Activated CD8-positive, alpha-beta memory T cell treated with anti-CD3 and anti-CD28 coated beads for 24 hours (primary cell): ENCODE measurements at regions not wholly inside any gene's neighbourhood (a gene's known extent, or its start where the extent isn't known, plus 50 kb on each side); places are given as distances from the start of the nearest gene placed in this dataset.

Experiments used
- DNase-seq: peaks from one replicate; pipeline ENCODE4 v3.0.0-alpha.2; 2020

DNA sequence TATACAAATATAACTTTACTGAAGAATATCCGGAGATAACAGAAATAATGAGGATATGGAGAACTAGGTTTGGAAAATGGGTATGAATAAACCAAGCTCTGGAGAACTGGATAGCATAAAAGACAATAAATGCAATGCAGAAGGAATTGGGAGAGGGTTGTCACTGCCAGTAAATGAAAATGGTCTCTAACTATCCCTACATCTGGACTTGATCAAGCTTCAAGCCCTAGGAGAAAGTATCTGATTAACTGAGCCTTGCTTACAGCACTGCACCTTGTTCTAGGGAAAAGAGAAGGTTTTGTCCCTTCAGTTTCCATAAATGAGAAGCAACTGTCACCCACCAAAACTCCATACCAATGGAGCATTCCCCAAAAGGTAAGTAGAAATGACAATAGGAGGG, 514.6 kb upstream of the ZEB2 start:
- DNase-seq: no peak

DNA sequence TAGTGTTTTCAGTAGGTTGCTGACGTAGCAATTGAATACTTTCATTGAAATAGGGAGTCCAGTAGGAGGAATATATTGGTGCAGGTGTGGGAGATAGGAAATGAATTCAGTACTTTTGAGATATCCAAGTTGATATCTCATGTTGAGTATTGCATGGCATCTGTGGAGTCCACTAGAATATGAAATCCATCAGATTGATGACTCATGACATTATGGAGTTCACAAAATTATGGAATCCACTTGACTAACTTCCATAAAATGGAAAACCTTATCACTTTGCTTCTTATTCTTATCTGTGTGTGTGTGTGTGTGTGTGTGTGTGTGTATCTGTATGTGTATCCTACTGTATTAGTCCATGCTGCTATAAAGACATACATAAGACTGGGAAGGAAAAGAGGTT, 513.5 kb upstream of the ZEB2 start:
- DNase-seq: no peak

DNA sequence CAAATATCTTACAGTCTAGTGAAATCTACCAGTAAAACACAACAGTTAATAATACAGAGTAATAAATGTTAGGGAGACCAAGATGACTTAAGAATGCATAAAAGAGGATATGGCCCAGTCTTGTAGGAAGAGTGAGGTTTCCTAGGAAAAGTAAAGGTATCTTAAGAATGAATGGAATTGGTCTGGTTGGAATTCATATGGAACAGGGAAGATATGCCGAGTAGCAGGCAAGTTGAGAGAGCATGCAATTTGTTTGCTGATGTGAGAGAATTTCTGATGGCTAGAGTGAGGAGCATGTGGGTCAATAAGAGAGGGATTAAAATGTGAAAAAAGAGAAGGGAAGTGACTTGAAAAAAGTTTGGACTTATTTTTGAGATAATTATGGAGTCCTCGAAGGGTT, 512.9 kb upstream of the ZEB2 start:
- no peak for DNase-seq

DNA sequence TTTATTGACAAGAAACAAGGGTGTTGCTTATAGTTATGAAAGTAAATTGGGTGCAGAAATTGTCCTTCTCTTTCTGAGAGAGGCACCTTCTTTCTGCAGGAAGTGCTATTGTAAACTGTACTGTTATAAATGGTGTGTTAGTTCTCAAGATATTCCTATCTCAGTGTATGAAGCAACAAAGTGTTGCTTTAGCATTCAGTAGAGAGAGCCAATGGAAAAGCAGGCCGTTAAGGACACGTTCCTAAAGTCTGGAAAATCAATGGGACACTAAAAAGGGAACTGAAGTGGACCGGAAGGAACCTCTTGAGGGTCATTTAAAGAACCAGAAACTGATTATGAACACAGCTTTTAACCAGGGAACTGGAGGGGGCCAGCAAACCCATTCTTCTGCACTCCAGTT, 510.0 kb upstream of the ZEB2 start:
- no peak for DNase-seq

DNA sequence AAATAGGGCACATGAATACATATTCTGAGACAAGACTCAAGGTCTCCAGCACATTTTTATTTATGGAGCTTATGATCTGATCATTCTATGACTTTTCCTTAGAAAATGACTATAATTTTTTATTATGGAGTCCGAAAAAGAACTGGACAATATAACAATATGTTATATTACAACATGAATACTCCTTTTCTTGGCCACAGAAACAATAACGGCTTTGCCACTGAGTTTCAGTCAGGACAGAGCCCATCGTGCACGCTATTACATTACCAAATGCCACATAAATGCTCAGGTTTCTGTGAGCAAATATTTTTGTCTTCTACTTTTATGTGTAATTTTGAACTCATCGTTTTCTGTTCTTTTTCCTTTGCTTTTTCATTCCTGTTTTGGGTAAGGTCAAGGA, 509.2 kb upstream of the ZEB2 start:
- DNase-seq: no peak

DNA sequence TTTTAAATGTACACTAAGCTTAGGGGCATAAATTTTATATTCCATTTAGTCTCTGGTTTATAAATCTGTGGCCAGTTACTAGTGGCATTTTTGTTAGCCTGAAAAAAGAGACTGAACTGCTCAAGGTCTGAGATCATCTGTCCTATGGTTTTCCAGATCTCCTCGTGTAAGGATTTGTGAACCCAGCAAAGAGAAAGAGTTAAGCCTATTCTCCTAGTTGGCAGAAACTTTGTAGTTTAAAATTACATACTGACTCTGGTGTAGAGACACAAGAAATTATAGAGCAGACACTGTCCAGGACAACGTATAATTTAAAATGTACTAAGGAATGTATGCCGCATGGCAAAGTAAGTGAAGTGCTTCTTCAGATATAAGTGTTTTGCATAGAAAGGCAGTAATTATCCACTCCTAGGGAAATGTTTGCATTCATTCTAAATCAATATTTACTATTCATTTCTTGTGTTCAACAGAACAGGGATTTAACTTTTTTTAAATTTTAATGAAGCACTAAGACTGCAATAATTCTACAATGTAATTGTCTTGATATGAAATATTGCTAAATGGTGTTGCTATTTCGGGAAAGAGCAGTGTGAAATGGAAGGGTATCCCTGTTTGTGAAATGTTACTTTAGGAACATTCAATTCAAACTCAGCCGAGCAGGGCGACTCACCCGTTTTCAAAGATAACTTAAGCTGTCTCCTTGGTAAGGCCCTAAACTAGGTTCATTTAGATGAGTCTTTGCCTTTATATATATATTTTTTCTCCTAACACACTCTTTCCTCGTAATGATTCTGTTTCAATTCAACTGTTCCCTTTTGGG, 508.4 kb upstream of the ZEB2 start:
- DNase-seq: no peak

DNA sequence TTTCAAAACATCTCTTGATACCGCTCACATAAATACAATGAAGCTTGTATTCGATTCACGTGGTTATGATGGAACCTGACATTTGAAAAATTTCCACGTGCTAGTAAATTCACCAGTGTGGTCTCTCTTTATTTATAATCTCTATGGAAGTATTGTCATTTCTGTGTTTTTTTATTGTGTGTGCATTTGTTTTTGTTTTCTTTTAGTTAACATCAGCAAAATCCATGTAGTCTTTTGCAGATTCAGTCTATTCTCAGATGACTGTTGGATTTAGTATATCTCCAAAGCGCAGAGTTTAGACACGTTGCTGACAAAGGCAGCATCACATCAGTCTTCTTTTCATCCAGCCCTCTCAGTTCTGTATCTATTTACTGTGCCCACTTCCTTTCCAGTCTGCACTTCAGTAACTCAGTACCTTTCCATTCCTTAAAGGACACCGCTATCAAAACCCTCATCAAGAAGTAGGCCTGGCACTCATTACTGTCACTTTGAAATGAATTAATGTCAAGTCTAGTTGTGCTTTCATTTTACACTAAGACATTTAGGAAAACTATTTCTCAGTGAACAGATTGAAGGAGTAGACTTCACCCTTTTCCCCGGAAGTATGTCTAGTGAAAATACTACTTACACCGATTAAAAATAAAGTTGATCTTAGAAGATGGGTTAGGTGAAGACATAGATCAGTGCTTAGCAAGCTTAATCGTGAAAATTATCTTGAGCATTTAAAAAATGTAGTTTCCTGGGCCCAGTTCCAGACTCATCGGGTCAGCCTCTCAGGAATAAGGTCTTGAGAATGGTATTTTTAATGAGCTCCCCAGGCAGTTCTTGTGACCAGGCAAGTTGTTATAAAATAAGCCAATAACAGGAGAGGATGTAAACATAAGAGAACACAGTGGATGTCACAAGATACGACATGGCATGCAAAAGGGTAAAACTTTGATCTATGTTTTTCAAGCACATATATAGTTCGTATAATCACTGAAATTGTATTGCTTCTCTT, 506.8 kb upstream of the ZEB2 start:
- DNase-seq: no peak

DNA sequence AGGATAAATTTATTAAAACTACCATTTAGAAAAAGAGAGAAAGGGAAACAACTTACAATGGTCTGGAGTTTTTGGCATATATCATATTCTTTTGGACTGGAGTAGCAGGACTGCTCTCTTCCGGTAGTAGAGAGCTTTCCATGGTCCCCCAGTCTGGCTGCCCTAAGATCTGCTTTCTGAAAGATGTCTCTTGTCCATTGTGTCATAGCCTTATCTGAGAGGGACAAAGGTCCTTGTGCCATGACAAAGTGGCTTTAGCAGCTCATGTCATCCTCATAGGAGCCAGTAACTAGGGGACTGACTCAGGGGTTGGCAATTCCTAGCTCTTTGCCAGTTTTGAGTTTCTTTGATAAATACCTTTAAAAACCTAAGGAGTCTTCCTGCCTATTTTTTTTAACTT, 505.5 kb upstream of the ZEB2 start:
- no peak for DNase-seq

DNA sequence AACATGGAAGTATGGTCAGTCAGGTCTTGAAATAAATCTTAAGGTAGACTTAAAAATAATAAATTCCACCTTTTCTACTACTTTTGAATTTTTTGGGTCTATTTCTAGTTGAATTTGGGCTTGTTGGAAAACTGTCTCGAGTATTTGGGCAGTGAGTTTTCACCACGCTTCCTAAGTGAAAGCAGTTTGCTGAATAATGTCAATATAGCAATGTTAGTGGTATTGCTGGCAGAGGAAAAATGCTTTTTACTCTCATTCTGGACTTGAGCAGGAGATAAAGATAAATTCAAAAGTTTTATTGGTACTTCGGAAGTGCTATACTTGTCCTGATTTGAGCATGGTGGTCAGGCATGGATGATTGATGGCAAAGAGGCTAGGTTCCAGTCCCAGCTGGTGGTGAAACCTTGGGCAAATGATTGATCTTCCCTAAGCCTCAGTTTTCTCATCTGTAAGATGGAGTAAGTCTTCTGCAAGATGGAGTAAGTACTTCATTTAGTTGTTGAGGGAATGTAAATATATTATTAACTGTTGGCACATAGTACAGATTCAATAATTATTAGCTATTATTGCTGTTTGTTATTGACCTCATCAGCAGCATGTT, 503.5 kb upstream of the ZEB2 start:
- no peak for DNase-seq

DNA sequence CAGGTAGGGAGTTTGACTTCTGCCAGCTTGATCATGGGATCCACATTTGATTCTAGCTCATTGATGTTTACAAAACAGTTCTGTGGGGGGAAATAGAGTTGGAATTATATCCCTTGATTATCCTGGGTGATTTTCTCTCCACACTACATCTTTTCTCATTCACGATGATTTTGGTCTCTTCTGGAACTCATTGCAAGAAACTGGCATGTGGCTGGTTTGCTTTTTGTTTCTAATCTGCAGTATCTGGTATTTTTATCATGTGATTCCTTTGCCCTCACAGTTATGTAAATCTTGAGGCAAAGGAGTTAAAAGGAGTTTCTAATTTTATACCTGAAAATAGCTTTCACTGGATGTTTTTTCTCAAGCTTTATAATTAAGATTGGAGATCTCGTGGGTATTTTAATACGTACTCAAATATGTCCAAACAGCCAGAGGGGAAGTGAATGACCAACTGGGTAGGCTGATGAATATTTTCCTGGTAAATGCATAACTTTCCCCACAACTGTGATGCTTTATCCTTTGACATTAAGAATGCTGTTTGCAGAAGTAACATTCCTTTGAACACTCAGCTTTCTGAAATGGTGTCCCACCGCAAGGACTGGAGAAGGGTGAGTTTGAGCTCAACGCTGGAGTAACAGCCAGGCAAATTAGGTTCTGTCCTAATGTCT, 502.9 kb upstream of the ZEB2 start:
- no peak for DNase-seq

DNA sequence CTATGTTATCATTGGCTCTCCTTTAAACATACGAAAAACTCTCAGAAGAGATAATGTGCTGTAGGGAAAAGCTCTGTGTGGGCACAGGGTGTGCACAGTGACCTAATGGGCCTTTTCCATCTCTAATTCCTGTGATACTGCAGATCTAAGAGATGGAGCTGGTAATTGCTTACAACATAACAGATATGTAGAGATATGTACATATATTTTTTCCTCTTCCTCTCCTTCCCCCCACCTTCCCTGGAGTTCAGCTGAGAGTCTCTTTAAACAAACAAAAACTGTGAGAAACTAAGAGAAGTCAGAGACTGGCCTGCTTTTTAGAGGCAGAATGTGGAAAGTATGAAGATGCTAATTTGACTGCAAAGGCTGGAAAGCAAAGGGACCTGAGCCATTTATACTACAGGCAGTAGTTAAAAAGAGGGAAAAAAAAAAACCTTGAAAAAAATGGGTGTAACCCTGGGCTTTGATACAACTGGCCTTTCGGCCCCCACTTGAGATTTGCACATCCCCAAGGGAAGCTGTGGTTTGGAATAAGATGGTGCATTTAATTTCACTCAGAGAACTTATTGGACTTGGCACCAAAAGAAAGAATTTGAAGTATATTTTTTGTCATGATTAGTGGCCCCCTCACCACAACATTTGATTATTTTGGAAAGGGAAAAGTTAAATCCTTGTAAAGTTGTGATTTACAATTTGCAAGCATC, 502.2 kb upstream of the ZEB2 start:
- DNase-seq: no peak

DNA sequence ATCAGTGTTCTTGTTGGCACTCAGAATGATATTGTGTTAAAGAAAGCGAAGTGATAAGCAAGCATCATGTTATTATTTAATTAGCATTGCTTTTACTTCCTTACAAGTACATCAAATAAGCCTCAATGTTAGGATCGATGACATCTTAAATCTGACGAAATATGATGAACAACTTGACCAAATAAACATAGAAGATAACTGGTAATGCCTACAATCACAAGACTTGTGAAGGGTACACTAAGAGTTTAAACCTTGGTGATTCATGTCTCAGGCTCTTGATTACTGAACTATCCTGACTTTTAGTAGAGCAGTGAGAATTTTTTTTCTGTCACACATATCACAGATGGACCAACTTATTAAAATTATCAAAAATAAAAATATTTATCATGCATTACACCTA, 500.8 kb upstream of the ZEB2 start:
- no peak for DNase-seq

DNA sequence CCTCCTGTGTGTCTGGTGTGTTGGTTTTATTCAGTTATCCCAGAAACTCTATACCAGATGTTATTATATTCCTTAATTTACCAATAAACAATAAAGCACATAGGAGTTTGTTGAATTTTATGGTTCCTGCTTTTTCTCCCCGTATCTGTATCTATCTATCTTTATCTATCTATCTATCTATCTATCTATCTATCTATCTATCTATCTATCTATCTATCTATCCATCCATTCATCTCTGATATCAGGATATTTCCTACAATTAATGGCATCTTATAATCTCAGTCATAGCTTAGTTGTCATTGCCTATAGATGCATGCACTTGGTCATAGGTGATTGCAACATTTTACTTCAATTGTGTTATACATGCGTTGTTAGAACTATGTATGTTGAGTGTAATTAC, 500.2 kb upstream of the ZEB2 start:
- DNase-seq: no peak

DNA sequence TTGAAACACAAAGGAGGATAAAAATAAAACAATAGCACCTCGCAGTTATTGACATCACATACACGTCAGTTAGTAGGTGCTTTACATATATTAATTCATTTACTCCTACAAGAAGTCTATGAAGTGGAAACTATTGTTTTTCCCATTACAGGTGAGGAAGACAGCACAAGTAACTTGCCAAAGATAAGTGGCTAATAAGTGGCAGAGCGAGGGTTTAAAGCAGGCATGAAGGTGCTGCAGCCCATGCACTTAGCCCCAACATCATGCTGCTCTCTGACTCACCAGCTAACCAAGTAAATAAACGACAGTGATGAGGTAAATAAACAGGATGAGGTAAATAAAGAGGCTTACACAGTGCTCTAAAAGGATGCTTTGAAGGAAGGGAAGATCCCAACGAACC, 498.6 kb upstream of the ZEB2 start:
- no peak for DNase-seq

DNA sequence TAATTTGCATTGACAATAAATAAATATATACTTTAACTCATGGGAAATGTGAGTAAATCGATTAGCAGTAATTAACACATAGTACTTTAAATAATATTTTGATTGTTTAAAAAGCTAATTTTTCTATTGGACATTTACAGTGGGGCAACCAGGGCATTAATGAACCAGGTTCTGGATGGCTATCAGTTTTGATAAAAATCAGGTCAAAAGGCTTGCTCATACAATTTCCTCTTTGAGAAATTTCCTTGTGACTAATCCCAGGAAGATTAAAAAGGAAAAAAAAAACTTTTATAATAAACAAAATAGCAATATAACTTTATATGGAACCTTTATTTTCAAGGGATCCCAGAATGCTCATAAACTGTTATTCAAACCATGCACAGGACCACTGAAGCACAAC, 497.2 kb upstream of the ZEB2 start:
- no peak for DNase-seq

DNA sequence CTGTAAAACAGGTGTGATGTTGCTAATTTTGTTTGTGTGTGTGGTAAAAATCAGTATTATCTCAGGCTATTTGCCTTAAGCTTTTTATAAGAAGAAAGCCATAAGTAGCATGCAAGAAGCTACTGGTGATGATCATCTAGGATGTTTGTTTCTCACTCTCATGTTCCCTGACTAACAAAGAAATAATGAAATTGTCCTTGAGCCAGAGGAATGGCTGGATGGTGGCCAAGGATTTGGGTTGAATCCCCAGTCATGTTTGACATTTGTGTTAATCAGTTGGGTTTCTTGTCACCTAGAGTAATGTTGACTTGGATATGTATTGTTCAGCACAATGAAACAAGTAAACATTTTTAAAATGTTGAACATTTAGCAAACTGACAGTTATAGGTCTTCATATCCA, 496.8 kb upstream of the ZEB2 start:
- DNase-seq: no peak

DNA sequence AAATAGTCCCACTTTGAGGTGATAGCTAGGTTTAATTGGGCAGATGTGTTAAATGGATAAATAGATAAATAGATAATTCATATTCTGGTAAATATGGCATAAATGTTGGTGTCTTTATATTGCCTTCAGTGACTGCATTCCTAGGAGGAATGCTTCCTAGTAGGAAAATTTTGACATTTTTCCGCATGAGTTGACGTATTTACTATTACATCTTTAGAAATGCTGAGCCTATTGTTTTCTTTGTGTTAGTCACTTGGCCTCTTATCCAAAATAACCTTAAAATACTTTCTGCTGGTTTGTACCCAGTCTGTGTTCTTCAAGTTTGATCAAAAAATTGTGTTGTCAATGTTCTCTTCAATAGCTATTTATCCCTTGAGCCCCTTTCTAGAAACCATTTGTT, 495.6 kb upstream of the ZEB2 start:
- no peak for DNase-seq

DNA sequence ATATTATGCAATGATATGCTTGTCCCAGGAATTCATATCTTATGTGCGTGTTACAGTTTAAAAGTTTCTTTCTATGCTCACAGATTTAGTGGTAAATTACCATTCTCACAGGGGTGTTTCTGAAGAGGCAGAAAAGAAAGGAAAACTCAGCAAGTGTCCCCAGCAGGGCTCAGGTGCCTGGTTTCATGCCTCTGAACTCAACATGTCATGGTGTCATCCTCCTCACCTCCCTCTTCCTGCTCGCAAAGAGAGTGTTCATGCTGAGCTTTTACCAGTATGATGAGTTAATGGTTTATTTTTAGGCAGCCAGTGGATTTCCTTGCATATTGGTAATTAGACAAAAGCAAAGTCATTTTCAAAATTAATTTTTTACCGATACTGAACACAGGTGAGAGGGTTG, 492.9 kb upstream of the ZEB2 start:
- no peak for DNase-seq

DNA sequence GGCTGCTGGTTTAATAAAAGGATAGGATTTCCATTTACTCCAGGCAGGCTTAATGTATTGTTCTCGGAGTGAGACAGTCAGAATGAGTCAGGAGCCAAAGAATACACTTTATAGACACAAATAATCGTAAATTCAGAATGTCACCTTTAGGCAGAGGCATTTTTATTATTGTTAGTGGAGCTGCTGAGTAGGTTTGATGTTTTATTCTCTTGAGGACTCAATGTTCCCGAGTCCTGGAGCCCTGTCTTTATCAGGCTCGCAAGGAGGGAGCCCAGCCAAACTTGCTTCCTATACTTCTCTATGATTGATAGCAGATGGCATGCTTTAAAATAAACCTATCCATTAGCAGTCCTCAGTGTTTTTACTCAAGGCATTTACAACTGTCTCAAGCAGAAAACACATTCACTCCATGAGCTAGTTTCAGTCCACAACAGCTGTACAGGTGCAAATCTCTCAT, 492.3 kb upstream of the ZEB2 start:
- DNase-seq: no peak

DNA sequence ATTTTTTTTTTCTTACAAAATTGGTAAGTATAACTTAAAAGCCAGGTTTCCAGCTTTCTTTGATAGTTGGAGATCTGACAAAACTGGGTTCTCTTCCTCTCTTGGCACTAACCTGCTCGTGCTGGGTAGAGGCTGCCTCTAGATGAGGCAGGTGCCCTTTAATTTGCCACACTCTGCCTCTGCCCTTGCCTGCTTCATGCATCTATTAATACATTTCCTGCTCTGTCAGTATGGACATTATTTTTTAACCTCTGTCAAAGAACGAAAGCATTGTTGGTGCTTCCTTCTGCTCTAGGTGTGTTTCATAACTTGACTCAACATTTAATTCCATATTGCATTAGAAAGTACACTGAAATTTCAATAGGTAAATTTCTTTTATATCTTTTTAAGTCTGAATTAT, 490.7 kb upstream of the ZEB2 start:
- DNase-seq: no peak

DNA sequence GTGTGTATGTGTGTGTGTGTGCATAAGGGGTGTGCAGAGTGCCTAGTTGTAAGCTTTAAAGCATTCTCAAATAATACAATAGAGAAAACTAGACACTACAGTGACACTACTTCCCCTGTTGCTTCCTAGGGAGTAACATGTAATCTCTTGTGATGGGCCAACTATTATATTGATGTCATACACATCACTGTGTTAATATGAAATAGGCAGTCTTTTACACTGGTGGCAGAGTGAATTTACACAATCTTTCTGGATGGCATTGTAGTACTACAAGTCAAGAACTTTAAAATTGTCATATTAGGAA, 488.0 kb upstream of the ZEB2 start:
- no peak for DNase-seq

DNA sequence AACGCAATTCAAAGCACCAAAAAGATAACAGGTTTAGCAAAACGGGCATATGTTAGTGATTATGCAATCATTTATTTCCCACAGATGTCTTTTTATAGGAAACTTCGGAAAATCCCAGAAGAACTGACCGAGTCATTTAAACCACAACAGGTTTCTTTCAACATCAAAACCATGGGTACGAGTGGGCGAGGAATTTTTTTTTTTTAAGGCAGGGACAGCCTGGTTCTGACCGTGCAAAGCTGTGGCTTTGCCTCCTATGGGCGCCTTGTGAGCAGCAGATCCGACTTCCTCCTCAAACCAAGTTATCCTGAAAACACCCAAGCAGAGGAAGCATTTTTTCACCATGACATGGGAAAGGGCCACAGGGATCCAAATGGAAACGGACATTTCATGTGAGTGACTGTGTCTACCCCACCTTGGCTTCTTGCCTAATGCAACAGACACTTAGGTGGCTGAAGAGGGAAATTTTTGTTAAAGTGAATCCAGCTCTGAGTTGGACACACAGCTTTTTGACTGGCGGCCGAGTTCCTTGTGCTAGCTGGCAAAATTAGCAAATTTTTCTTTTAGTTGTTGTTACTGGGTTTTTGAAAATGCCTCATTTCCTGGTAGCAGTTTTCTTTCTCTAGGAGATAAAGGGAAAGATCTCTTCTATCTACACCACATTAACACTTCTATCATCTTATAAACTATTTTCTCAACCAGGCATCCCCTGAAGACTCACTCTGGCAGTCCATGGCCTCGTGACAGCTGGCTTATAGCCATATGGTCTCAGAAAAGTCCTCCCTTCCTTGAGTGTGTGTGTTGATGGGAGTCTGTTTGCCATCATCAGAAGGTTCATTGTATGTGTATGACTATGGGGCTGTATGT, 487.4 kb upstream of the ZEB2 start:
- no peak for DNase-seq
